Tibial nerve (tissue), 4 donors: ENCODE measurements at regions not wholly inside any gene's neighbourhood (a gene's known extent, or its start where the extent isn't known, plus 50 kb on each side); places are given as distances from the start of the nearest gene placed in this dataset.

Experiments used
- CTCF ChIP-seq, 5 experiments: fragments of 200-600 bp in 3 of 5; fragments of 450-650 bp in 2 of 5; sonication (generic) in 3 of 5; IDR thresholded peaks; one replicate each; pipeline ENCODE4 v1.5.1; 2016 to 2019; ENCODE audit warnings: antibody characterized with exemption in 5 of 5, mild to moderate bottlenecking in 3 of 5, moderate library complexity in 2 of 5
- EP300 ChIP-seq, 2 donors: sonication (generic); formaldehyde crosslinking; IDR thresholded peaks; one replicate each; pipeline ENCODE4 v1.6.1; 2017; ENCODE audit warnings: antibody characterized with exemption in 2 of 2, mild to moderate bottlenecking in 1 of 2
- POLR2A ChIP-seq, 2 donors: fragments of 450-650 bp; IDR thresholded peaks; one replicate each; pipeline ENCODE4 v1.6.1; 2017; ENCODE audit warnings: antibody characterized with exemption in 2 of 2, mild to moderate bottlenecking in 2 of 2, moderate library complexity in 2 of 2

- TF ChIP-seq EP300 (IDR thresholded peaks at IDR 0.05) (no peak), POLR2A (IDR thresholded peaks at IDR 0.05) (no peak), CTCF (IDR thresholded peaks at IDR 0.05) (no peak)
These were observed 52.7 kb upstream of the LAMA1 start for GRCh38 chr18:7170292-7170691.
